GM10847 (cell line): ENCODE measurements at regions not wholly inside any gene's neighbourhood (a gene's known extent, or its start where the extent isn't known, plus 50 kb on each side); places are given as distances from the start of the nearest gene placed in this dataset.

Experiments
- POLR2A ChIP-seq: IDR thresholded peaks from 2 replicates; pipeline ENCODE4 v1.6.1; 2011; ENCODE audit not compliant: insufficient read length; ENCODE audit errors: extremely low read depth

GRCh38 chr6:113142671-113143174 lies 714.4 kb upstream of the MARCKS start:
- TF ChIP-seq POLR2A = no peak

GRCh38 chr6:113143206-113143605 lies 713.9 kb upstream of the MARCKS start:
- no peak for TF ChIP-seq POLR2A

GRCh38 chr6:113144117-113144516 lies 713.0 kb upstream of the MARCKS start:
- TF ChIP-seq POLR2A = no peak

GRCh38 chr6:113146878-113147277 lies 710.3 kb upstream of the MARCKS start:
- no peak for TF ChIP-seq POLR2A

GRCh38 chr6:113147544-113147943 lies 709.6 kb upstream of the MARCKS start:
- no peak for TF ChIP-seq POLR2A

GRCh38 chr6:113148566-113148965 lies 708.6 kb upstream of the MARCKS start:
- no peak for TF ChIP-seq POLR2A

- TF ChIP-seq POLR2A = no peak
These were observed 707.6 kb upstream of the MARCKS start for GRCh38 chr6:113149511-113149910.

- TF ChIP-seq POLR2A = no peak
These were observed 696.7 kb upstream of the MARCKS start for GRCh38 chr6:113160306-113161017.

GRCh38 chr6:113161018-113161315 lies 696.2 kb upstream of the MARCKS start:
- TF ChIP-seq POLR2A = no peak

- TF ChIP-seq POLR2A = no peak
These were observed 694.4 kb upstream of the MARCKS start for GRCh38 chr6:113162739-113163138.

GRCh38 chr6:113168057-113168456 lies 689.1 kb upstream of the MARCKS start:
- TF ChIP-seq POLR2A = no peak

GRCh38 chr6:113169484-113169883 lies 687.7 kb upstream of the MARCKS start:
- TF ChIP-seq POLR2A = no peak

- no peak for TF ChIP-seq POLR2A
These were observed 686.7 kb upstream of the MARCKS start for GRCh38 chr6:113170454-113170853.

- no peak for TF ChIP-seq POLR2A
These were observed 685.3 kb upstream of the MARCKS start for GRCh38 chr6:113171882-113172281.

- no peak for TF ChIP-seq POLR2A
These were observed 684.6 kb upstream of the MARCKS start for GRCh38 chr6:113172531-113172966.

- TF ChIP-seq POLR2A = no peak
These were observed 678.8 kb upstream of the MARCKS start for GRCh38 chr6:113178349-113178748.

- TF ChIP-seq POLR2A = no peak
These were observed 676.0 kb upstream of the MARCKS start for GRCh38 chr6:113181164-113181563.
